ENCODE measurements at regions not wholly inside any gene's neighbourhood (a gene's known extent, or its start where the extent isn't known, plus 50 kb on each side); places are given as distances from the start of the nearest gene placed in this dataset.

DNA sequence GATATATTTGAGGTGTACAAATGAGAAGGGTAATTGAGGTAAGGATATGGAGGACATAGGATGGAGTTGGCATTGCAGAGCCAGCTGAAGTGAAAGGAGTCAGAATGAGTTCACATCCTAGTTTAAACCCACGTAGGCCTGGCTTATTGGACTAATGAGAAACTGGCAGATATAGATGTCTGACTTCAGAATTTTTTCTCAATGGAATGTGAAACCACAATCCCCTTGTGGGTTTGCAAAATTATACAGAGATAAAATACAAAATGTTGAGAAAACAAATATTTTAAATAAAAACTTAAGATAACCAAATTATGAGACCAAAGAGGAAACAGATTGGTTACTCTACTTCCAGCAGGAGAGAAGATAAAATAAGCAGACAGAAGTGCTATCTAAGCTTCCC lies 277.4 kb upstream of the LRRC7 start:
- DNase-seq = no peak
- no peaks in the 10 kb centered on the region for H3K4me1 Mint-ChIP-seq (ENCODE audit: low read depth)
- peaks cover 47% of the 10 kb centered on the region for H3K9me3 Mint-ChIP-seq
- no peaks in the 10 kb centered on the region for H3K27me3 Mint-ChIP-seq (ENCODE audit: insufficient read depth)
- H3K36me3 Mint-ChIP-seq (ENCODE audit: low read depth) = no peaks in the 10 kb centered on the region
- H3K4me3 Mint-ChIP-seq = no peak overlapping the region
- H3K27ac Mint-ChIP-seq = no peak overlapping the region
- TF ChIP-seq, protein P1, sequence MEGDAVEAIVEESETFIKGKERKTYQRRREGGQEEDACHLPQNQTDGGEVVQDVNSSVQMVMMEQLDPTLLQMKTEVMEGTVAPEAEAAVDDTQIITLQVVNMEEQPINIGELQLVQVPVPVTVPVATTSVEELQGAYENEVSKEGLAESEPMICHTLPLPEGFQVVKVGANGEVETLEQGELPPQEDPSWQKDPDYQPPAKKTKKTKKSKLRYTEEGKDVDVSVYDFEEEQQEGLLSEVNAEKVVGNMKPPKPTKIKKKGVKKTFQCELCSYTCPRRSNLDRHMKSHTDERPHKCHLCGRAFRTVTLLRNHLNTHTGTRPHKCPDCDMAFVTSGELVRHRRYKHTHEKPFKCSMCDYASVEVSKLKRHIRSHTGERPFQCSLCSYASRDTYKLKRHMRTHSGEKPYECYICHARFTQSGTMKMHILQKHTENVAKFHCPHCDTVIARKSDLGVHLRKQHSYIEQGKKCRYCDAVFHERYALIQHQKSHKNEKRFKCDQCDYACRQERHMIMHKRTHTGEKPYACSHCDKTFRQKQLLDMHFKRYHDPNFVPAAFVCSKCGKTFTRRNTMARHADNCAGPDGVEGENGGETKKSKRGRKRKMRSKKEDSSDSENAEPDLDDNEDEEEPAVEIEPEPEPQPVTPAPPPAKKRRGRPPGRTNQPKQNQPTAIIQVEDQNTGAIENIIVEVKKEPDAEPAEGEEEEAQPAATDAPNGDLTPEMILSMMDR (IDR thresholded peaks at IDR 0.05) = no peak

DNA sequence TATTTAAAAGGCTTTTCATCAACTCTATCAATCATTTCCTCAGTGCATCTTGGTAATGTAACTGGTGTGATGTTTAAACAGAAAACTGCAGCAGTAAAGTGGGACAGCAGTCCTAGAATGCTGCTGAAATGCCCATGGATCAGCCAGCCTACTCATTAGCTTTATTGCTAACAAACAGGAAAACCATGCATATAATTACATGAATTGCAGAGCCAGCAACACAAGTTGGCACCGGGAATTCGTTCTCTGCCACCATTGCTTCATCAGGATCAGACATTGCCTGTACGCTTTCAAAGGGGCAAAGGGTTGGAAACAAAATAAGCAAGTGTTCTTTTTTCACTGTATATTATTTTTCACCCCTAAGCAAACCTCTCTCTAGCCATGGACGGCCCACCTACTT lies 276.2 kb upstream of the LRRC7 start:
- Mint-ChIP-seq H3K4me3 (no peak overlapping the region), H3K27ac (no peak overlapping the region), H3K36me3 (ENCODE audit: low read depth) (no peaks in the 10 kb centered on the region), H3K4me1 (ENCODE audit: low read depth) (no peaks in the 10 kb centered on the region), H3K9me3 (peaks cover 37% of the 10 kb centered on the region), H3K27me3 (ENCODE audit: insufficient read depth) (no peaks in the 10 kb centered on the region)
- TF ChIP-seq, protein P1 (IDR thresholded peaks at IDR 0.05) = no peak
- no peak for DNase-seq

DNA sequence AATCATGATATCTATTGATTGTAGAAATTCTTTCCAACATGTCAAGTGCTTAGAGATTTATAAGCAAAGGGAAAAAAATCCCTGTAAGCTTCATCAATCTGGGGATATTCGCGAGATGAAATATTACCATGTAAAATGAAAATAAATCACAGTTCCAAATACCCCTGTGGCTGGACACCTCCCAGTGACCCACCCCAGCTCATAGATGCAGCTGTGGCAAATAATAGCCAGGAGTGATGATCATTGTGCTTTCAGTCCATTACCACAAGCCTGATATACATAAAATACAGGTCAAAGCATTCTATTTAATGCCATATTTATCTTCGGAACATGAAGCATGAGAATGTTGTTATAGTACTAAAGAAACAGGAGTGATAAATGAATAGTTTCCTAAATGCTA lies 274.9 kb upstream of the LRRC7 start:
- no peaks in the 10 kb centered on the region for H3K27me3 Mint-ChIP-seq (ENCODE audit: insufficient read depth)
- no peak for DNase-seq
- H3K9me3 Mint-ChIP-seq = peaks cover 35% of the 10 kb centered on the region
- no peaks in the 10 kb centered on the region for H3K4me1 Mint-ChIP-seq (ENCODE audit: low read depth)
- H3K27ac Mint-ChIP-seq = no peak overlapping the region
- no peaks in the 10 kb centered on the region for H3K36me3 Mint-ChIP-seq (ENCODE audit: low read depth)
- no peak overlapping the region for H3K4me3 Mint-ChIP-seq
- TF ChIP-seq, protein P1 (IDR thresholded peaks at IDR 0.05) = no peak

DNA sequence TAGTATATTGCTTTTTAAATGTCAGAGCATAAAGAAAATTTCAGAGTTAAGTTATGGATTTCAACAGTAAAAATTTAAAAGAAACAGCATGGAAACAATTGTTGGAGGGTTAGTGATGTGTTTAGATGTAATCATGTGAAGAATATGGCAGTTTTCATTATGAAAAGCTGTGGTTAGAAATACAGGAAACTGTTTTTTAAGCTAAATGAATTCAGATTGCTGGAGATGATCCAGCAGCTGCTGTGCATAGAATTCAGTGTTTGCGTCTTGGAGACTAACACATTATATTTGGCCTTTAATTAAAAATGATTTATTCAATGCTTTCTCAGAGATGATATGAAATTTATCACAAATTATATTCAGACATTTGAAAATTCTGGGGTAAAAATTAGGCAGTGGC lies 273.6 kb upstream of the LRRC7 start:
- Mint-ChIP-seq H3K4me1 (ENCODE audit: low read depth) (no peaks in the 10 kb centered on the region), H3K36me3 (ENCODE audit: low read depth) (no peaks in the 10 kb centered on the region), H3K9me3 (peaks cover 37% of the 10 kb centered on the region), H3K27me3 (ENCODE audit: insufficient read depth) (no peaks in the 10 kb centered on the region), H3K27ac (no peak overlapping the region), H3K4me3 (no peak overlapping the region)
- TF ChIP-seq, protein P1 (IDR thresholded peaks at IDR 0.05) = no peak
- DNase-seq = no peak

DNA sequence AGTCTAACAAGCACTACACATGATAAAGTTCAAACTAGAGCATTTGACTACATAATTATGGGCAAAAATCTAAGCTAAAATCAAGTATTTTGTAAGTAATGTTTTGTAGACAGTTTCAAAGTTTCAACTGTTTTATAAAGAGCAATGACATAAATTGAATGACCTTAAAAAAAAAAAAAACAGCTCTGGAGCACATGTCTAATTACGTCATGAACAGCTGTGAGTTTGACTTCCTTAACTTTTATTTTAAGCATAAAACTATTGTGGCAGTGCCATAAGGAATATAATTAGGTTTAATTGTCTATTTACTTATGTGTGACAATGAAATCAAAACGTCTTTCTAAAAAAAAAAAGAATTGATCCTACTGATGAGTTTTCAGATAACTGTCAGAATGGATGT lies 272.5 kb upstream of the LRRC7 start:
- no peaks in the 10 kb centered on the region for H3K36me3 Mint-ChIP-seq (ENCODE audit: low read depth)
- no peak overlapping the region for H3K27ac Mint-ChIP-seq

More for the DNA sequence above, 272.5 kb upstream of the LRRC7 start:
- Mint-ChIP-seq H3K27me3 (ENCODE audit: insufficient read depth) (no peaks in the 10 kb centered on the region), H3K4me3 (no peak overlapping the region), H3K9me3 (peaks cover 26% of the 10 kb centered on the region), H3K4me1 (ENCODE audit: low read depth) (no peaks in the 10 kb centered on the region)
- DNase-seq = no peak
- TF ChIP-seq, protein P1 (IDR thresholded peaks at IDR 0.05) = no peak
